Loucy (cell line): ENCODE measurements at regions not wholly inside any gene's neighbourhood (a gene's known extent, or its start where the extent isn't known, plus 50 kb on each side); places are given as distances from the start of the nearest gene placed in this dataset.
"Not testable (repeated sequence)": the region's sequence is repeated elsewhere in the genome, so short reads cannot be mapped to it uniquely, and the experiment has no call there.

ENCODE experiments used
- H2AFZ ChIP-seq: fragments of 200-600 bp; sonication (generic); 2 replicates; pipeline ENCODE4 v1.6.0; 2016; ENCODE audit warnings: antibody characterized with exemption, mild to moderate bottlenecking, low read length, moderate library complexity
- H3F3A ChIP-seq: fragments of 200-600 bp; 2 replicates; pipeline ENCODE4 v1.6.0; 2016; ENCODE audit warnings: antibody characterized with exemption, low read depth, mild to moderate bottlenecking
- H3K27me3 ChIP-seq: fragments of 200-600 bp; sonication (generic); 2 replicates; pipeline ENCODE4 v1.6.1; 2014; ENCODE audit warnings: low read length, mild to moderate bottlenecking; ENCODE audit not compliant: insufficient read depth, poor library complexity, severe bottlenecking
- H3K36me3 ChIP-seq: fragments of 200-600 bp; sonication (generic); 2 replicates; pipeline ENCODE4 v1.6.1; 2016; ENCODE audit warnings: low read length; ENCODE audit not compliant: insufficient read depth
- H3K4me1 ChIP-seq: fragments of 200-600 bp; sonication (generic); 2 replicates; pipeline ENCODE4 v1.5.1; 2014; ENCODE audit warnings: low read length, mild to moderate bottlenecking; ENCODE audit not compliant: insufficient read depth, poor library complexity, severe bottlenecking
- H3K4me2 ChIP-seq: fragments of 200-600 bp; sonication (generic); 2 replicates; pipeline ENCODE4 v1.6.0; 2014; ENCODE audit warnings: antibody characterized with exemption, low read length, low read depth, mild to moderate bottlenecking; ENCODE audit not compliant: poor library complexity, severe bottlenecking
- H3K4me3 ChIP-seq: fragments of 200-600 bp; sonication (generic); 2 replicates; pipeline ENCODE4 v1.5.1; 2014; ENCODE audit warnings: low read length, mild to moderate bottlenecking, mixed read lengths; ENCODE audit not compliant: poor library complexity, severe bottlenecking
- H3K79me2 ChIP-seq: fragments of 200-600 bp; sonication (generic); 2 replicates; pipeline ENCODE4 v1.6.1; 2014; ENCODE audit warnings: low read length; ENCODE audit not compliant: insufficient read depth
- H3K9ac ChIP-seq: fragments of 200-600 bp; sonication (generic); 2 replicates; pipeline ENCODE4 v1.6.0; 2014; ENCODE audit warnings: mild to moderate bottlenecking, low read depth, low read length, moderate library complexity; ENCODE audit not compliant: poor library complexity, severe bottlenecking
- H3K9me2 ChIP-seq: fragments of 200-600 bp; sonication (generic); replicated peaks from 2 replicates; pipeline ENCODE4 v1.6.1; 2016; ENCODE audit warnings: low read depth, low read length, mixed read lengths
- H3K9me3 ChIP-seq: fragments of 200-600 bp; sonication (generic); 2 replicates; pipeline ENCODE4 v1.6.1; 2014; ENCODE audit warnings: mild to moderate bottlenecking, antibody characterized with exemption, low read length, low read depth; ENCODE audit not compliant: insufficient read depth
- H4K20me1 ChIP-seq: fragments of 200-600 bp; sonication (generic); 2 replicates; pipeline ENCODE4 v1.6.0; 2014; ENCODE audit warnings: antibody characterized with exemption, low read length, mild to moderate bottlenecking; ENCODE audit not compliant: insufficient read depth, poor library complexity, severe bottlenecking
- EZH2phosphoT487 ChIP-seq: fragments of 200-600 bp; IDR thresholded peaks from 2 replicates; pipeline ENCODE4 v1.6.1; 2018; ENCODE audit warnings: antibody characterized with exemption, mild to moderate bottlenecking, moderate library complexity, borderline replicate concordance
- TF ChIP-seq, protein P1 (sequence below): fragments of 200-600 bp; sonication (generic); conservative IDR thresholded peaks from 2 replicates; pipeline ENCODE4 v1.5.1; 2014; ENCODE audit warnings: mild to moderate bottlenecking, antibody characterized with exemption, low read length

DNA sequence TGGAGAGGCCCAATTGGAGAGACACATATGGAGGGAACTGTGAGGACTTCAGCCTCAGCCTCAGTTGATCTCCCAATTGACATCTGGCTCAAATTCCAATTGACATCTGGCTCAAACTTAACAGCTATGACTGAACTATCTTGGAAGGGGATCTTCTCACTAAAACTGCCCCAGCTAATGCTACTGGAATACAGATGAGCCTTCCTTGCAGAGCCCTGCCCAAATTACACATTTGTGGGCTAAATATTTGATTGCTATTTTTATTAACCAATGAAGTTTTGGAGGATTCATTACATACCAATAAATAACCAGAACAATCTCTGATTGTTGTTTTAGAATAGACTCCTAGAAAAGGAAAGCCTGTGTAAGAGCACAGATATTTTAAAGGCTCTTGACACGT is 189.0 kb upstream of the THUMPD2 start:
- H3K9ac ChIP-seq = no peak overlapping the region
- no peak overlapping the region for H2AFZ ChIP-seq
- no peak overlapping the region for H3K4me2 ChIP-seq

DNA sequence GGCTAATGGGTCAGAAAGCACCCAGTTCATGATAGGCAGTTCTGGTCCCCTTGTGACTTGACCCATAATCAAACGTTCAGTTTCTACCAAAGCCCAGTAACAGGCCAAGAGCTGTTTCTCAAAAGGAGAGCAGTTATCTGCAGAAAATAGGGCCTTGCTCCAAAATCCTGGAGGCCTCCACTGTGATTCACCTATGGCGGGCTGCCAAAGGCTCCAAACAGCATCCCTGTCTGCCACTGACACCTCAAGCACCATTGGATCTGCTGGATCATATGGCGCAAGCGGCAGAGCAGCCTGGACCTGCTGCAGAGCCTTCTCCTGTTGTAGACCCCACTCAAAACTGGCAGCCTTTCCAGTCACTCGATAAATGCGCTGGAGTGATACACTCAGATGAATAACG is 181.6 kb upstream of the THUMPD2 start:
- H3K79me2 ChIP-seq, H3K4me2 ChIP-seq, H3K4me3 ChIP-seq, H3K9me2 ChIP-seq, H3F3A ChIP-seq, H3K9ac ChIP-seq, H4K20me1 ChIP-seq, H3K36me3 ChIP-seq, H3K4me1 ChIP-seq, H3K9me3 ChIP-seq, H2AFZ ChIP-seq, H3K27me3 ChIP-seq: not testable (repeated sequence)

More for the DNA sequence above, 189.0 kb upstream of the THUMPD2 start:
- Histone ChIP-seq H3K36me3 (no peaks in the 10 kb centered on the region), H3K9me3 (no peaks in the 10 kb centered on the region), H3K4me3 (no peak overlapping the region), H4K20me1 (no peaks in the 10 kb centered on the region), H3K79me2 (no peaks in the 10 kb centered on the region), H3K4me1 (no peaks in the 10 kb centered on the region), H3K9me2 (no peaks in the 10 kb centered on the region), H3K27me3 (no peaks in the 10 kb centered on the region), H3F3A (no peaks in the 10 kb centered on the region)
- TF ChIP-seq, protein P1, sequence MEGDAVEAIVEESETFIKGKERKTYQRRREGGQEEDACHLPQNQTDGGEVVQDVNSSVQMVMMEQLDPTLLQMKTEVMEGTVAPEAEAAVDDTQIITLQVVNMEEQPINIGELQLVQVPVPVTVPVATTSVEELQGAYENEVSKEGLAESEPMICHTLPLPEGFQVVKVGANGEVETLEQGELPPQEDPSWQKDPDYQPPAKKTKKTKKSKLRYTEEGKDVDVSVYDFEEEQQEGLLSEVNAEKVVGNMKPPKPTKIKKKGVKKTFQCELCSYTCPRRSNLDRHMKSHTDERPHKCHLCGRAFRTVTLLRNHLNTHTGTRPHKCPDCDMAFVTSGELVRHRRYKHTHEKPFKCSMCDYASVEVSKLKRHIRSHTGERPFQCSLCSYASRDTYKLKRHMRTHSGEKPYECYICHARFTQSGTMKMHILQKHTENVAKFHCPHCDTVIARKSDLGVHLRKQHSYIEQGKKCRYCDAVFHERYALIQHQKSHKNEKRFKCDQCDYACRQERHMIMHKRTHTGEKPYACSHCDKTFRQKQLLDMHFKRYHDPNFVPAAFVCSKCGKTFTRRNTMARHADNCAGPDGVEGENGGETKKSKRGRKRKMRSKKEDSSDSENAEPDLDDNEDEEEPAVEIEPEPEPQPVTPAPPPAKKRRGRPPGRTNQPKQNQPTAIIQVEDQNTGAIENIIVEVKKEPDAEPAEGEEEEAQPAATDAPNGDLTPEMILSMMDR = no peak
- TF ChIP-seq EZH2phosphoT487 = no peak

DNA sequence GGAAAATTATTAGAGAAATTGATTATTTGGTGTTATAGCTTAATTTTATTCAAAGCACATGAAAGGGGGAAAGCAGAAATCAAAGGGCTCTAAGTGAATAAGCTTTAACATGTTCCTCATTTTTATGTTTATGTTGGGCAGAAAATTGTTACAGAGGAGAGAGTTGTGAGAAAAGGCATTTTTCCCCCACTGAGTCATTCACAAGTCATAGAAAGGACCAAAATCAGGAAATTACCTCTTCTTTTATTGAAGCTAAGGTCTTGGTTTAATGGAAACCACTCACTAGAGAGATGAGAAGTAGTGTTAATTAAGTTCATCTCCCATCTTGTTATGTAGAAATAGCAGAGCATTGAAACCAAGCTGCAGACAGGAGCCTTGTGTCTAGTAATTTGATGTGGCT is 175.3 kb upstream of the THUMPD2 start:
- Histone ChIP-seq H2AFZ (no peak overlapping the region), H3K4me1 (no peaks in the 10 kb centered on the region), H3K4me3 (no peak overlapping the region), H3K9me3 (no peaks in the 10 kb centered on the region), H4K20me1 (no peaks in the 10 kb centered on the region), H3K27me3 (no peaks in the 10 kb centered on the region), H3K4me2 (no peak overlapping the region), H3K9me2 (no peaks in the 10 kb centered on the region), H3K36me3 (no peaks in the 10 kb centered on the region), H3F3A (no peaks in the 10 kb centered on the region), H3K79me2 (no peaks in the 10 kb centered on the region), H3K9ac (no peak overlapping the region)
- TF ChIP-seq EZH2phosphoT487 = no peak
- TF ChIP-seq, protein P1 = no peak

DNA sequence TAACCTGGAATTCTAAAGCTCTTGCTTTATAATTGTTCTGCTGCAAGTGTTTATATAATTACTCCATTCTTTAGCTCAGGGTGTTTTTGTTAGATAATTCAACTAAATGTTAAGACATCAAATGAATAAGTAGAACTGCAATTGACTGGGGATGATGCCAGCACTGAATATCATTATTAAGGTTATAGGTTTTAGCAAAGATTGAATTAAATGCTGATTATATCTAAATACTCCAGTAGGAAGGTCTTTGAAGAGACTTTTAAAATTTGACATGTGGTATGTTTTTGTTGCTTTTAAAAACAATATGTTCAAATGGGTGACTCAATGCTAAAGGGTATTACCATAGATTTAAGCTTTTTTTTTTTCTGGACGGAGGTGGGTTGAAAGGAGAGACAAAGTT is 170.1 kb upstream of the THUMPD2 start:
- H3K36me3 ChIP-seq = no peaks in the 10 kb centered on the region
- no peaks in the 10 kb centered on the region for H3K27me3 ChIP-seq
- H3K4me3 ChIP-seq = no peak overlapping the region
- H3K79me2 ChIP-seq = no peaks in the 10 kb centered on the region
- H3K9me2 ChIP-seq = no peaks in the 10 kb centered on the region
- no peaks in the 10 kb centered on the region for H3K9me3 ChIP-seq
- no peaks in the 10 kb centered on the region for H4K20me1 ChIP-seq
- H3K4me2 ChIP-seq = no peak overlapping the region
- no peak overlapping the region for H3K9ac ChIP-seq
- no peak for TF ChIP-seq EZH2phosphoT487
- TF ChIP-seq, protein P1 = no peak
- no peak overlapping the region for H2AFZ ChIP-seq
- no peaks in the 10 kb centered on the region for H3K4me1 ChIP-seq
- H3F3A ChIP-seq = no peaks in the 10 kb centered on the region
